ENCODE measurements at regions not wholly inside any gene's neighbourhood (a gene's known extent, or its start where the extent isn't known, plus 50 kb on each side); places are given as distances from the start of the nearest gene placed in this dataset.

- no peak for DNase-seq
These were observed 787.7 kb downstream of the UQCRFS1 start for GRCh38 chr19:28425046-28425931.

DNA sequence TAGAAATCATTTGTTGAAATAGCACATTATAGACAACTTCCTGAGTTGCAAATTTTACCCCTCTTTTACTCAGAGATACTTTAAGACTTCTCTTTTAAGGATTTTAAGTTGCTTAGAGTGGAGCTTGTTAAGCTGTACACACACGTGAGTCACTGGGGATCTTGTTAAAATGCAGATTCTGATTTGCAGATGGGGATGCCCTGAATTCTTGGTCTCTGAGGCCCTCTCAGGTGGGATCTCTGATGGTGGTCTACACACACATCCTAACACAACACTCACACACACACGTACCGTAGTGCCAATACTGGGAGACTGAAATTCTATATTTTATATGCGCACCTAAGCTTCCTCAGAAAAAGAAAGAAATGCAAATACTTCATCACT is 788.3 kb downstream of the UQCRFS1 start:
- no peak for DNase-seq

DNA sequence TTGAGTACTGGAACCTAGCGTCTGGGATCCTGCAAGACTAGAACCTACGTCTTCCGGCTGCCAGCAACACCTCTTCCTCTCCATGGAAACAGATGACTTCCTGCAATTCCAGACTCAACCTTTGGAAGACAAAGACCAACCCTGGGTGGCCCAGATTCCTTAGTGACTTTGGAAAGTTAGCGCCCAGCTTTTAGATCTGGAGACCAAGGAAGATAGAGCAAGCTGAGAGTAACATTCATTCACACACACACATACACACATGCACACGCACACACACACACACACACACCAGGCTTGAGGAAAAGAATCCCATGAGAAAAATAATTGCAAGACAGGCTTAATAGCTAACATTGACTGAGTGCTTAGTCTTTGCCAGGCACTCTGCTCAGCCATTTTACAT is 788.9 kb downstream of the UQCRFS1 start:
- no peak for DNase-seq

DNA sequence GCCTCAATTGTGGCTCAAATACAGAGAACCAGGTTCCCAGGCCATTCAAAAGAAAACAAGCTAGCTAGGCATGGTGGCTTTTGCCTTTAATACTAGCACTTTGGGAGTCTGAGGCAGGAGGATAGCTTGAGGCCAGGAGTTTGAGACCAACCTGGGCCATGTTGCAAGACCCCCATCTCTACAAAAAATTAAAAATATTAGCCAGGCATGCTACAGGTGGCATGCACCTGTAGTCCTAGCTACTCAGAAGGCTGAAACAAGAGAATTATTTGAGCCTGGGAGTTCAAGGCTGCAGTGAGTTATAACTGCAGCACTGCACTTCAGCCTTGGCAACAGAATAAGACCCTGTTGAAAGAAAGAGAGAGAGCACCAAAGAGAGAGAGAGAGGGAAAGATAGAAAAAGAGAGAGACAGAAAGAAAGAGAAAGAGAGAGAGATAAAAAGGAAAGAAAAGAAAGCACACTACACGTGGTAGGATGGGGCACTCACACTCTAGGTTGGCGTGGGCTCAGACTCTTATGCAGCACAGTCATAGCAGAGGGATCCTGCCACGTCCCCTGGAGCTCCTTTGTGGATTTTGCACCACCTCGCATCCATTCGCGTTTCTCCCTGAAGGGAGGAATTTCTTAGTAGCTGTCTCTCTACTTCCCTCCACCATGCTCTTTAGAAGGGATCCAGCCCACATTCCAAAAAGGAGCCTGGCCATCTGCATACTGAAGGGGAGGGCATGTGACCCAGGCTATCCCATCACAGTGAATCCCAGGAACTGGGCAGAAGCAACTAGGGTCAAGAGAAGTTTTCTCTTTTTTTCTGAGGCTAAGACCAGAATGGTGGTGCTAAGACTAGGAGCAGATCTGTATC is 789.9 kb downstream of the UQCRFS1 start:
- no peak for DNase-seq

GRCh38 chr19:28422046-28422445 is 790.9 kb downstream of the UQCRFS1 start:
- no peak for DNase-seq

DNA sequence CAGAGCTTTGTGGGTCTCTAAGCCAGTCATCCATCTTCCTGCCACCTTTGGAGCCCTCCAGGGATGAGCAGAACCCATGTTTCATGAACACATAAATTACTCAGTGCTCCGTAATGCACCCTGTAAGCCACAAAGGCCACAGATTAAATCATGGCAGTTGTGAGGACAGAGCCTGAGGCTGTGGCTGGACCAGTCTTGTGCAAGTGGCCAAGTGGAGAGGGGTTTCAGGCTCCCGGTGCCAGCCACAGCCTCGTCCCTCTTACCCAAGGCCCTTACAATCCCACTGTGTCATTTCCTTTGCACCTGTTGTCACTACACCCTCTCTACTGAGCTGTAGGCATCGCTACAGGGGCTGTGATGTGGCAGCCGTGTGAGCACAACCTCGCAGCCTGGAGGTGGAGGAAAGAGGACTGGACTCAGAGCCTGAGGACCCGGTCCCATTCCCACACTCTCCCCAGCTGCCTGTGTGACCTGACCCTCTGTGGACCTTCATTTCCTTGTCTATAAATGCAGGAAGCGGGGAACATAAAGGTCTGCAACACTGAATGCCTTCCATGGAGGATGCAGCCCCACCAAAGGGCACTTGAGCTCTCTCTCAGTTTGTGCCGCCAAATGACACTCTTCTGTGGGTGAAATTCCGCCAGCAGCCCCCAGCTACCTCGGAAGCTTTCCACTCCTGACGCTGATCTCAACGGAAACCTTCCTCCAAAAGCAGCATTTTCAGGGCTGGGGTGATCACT is 792.0 kb downstream of the UQCRFS1 start:
- DNase-seq = no peak

DNA sequence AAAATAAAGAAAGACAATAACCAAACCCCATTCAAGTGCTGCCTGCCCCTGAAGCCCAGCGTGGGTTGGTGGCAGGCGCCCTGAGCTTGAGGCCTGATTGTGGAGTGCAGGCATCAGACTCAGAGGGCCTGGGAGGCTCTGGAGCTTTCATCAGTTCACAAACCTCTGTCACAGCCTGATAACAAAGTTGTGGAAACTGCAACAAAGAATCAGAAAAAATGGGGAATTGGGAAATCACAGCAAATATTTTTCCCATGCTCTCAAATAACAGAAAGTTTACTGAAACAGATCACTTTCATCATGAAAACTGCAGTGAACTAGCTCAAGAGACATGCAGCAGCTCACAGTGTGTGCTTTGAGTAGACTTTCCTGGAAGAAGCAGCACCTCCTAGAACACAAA is 793.6 kb downstream of the UQCRFS1 start:
- DNase-seq = no peak

- no peak for DNase-seq
These were observed 795.6 kb downstream of the UQCRFS1 start for GRCh38 chr19:28417361-28417760.

- no peak for DNase-seq
These were observed 796.7 kb downstream of the UQCRFS1 start for GRCh38 chr19:28416245-28416644.

DNA sequence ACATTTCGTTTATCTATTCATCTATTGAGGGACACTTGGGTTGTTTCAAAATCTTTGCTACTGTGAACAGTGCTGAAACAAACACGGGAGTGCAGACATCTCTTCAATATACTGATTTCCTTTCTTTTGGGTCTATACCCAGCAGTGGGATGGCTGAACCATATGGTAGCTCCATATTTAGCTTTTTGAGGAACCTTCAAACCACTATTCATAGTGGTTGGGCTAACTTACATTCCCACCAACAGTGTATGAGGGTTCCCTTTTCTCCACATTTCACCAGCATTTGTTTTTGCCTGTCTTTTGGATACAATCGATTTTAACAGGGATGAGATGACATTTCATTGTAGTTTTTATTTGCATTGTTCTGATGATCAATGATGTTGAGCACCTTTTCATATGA is 798.2 kb downstream of the UQCRFS1 start:
- no peak for DNase-seq

DNA sequence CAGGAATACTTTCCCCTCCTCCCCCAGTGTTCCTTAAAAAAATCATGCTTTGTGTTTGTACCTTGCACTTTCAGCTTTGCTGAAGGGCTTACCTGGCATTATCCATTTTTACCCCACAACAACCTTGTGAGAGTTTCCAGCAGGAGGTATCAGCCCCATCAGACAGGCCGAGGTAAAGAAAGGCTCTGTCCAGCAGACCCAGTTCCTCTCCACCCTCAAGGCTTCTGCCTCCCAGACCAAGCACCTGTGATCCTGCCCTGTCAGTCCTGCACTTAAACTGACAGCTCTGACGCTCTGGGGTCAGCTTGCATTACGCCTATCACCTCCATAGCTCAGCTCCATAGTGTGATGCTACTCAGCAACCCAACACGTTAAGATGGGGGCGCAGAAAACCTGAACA is 803.1 kb downstream of the UQCRFS1 start:
- DNase-seq = no peak

GRCh38 chr19:28406966-28407365 is 806.0 kb downstream of the UQCRFS1 start:
- DNase-seq = no peak

DNA sequence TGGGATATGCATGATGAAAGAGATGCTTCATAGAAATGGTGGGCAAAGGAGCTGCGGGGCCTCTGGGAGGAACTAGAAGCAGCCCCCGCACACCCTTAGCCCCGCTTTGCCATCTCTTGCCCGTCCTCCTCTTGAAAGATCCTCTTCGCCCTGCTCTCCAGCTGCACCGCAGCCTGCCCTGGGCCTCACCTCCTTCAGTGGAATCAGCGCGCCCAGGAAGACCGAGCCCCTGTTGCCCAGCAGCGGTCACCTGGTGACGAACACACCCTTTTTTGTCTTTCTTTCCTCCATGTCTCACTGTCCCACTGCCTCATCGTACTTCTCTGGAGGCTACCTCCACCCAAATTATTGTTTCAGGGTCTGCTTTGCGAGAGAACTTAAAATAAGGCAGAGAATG is 807.6 kb downstream of the UQCRFS1 start:
- no peak for DNase-seq

GRCh38 chr19:28404472-28404871 is 808.5 kb downstream of the UQCRFS1 start:
- no peak for DNase-seq

GRCh38 chr19:28403690-28404089 is 809.3 kb downstream of the UQCRFS1 start:
- no peak for DNase-seq

- DNase-seq = no peak
These were observed 810.2 kb downstream of the UQCRFS1 start for GRCh38 chr19:28402701-28403290.

DNA sequence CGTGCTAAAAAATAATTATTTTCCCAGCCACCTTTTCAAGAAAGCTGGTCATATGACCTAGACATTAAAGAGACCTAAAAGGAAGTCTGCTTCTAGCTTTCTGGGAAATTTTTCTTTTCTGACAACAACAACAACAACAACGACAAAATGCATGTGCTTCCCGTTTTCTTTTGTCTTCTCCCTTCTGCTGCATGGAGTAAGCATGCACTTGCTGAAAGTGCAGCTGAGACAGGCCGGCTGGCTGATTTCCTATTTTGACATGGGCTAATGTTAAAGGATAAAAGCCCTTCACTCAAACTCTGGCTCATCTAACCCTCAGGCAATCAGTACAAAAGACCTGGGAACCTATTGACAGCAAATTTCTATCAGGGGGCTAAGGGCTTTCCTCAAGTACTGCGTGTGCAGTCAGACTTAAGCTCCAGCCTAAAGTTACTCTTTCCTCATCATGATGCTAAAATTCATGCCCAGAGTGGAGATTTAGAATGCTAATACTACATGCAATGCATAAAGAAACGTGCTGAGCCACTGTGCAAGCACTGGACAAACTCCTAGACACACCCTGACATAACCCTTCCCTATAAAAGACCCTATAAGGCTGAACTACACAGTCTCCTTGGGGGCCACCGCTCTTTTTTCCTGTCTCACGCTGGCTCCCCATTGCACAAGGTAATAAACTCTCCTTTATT is 811.1 kb downstream of the UQCRFS1 start:
- DNase-seq = no peak

DNA sequence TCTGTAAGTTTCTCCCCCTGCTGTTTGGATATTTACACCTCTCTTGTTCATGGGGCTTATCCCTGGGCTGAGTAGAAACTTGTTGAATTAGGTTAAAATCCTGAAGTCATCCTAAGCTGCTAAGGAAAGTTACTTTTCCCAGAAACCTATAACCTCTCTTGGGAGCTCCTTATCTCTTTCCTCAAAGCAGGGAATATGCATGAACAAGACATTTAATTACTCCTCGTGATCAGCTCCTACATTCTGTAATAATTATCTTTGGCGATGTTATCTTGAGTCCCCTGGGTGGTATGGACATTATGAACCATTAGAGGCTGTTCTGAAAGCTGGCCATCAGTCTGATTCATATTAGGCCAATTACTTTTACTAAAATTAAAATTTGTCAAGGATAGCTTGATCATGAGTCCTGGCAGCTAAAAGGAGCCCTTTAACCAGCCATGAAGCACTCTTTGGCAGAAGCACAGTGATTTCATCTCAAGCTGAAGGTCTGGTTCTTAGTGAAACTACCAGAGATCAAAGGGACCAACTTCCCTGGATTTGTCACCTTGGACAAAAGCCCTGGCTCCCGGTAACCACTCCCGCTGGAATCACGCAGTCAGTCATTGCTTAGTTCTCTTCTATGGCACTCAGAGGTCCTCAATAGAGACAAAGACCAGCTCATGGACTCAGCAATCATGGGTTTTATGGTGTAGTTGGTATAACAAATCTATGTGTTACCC is 811.8 kb downstream of the UQCRFS1 start:
- DNase-seq = no peak

DNA sequence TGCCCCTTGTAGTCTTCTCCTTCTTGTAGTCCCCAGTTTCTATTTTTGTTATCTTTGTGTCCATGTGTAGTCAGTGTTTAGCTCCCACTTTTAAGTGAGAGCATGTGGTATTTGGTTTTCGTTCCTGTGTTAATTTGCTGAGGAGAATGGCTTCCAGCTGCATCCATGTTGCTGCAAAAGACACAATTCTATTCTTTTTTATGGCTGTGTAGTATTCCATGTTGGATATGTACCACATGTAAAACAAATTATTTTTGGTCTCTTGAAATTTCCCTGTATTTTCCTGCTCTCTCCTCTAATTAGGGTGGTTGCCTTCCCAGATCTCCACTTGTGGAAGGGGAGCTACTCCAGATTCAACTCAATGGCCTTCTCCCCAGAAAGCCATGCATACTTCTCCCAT is 813.8 kb downstream of the UQCRFS1 start:
- no peak for DNase-seq

DNA sequence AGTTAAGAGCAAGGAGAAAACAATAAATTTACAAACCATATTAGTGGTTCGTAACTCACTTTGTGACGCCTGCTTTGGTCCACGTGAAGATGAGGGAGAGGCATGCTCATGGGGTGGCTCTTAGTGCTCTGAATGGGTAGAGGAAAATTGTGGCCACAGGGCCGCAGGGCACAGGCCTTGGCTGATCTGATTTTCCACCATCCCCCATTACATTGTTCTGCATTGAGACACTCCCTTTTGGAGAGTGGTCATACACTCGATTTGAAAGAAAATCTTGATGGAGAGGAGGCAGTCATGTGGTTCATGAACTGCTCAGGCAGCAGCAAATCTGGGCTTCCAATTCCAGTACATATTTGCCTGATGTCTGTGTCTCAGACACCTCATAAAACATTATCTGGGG is 815.2 kb downstream of the UQCRFS1 start:
- DNase-seq = no peak

GRCh38 chr19:28397306-28397705 is 815.6 kb downstream of the UQCRFS1 start:
- DNase-seq = no peak
